ENCODE measurements at regions not wholly inside any gene's neighbourhood (a gene's known extent, or its start where the extent isn't known, plus 50 kb on each side); places are given as distances from the start of the nearest gene placed in this dataset.
"Not testable (repeated sequence)": the region's sequence is repeated elsewhere in the genome, so short reads cannot be mapped to it uniquely, and the experiment has no call there.

DNA sequence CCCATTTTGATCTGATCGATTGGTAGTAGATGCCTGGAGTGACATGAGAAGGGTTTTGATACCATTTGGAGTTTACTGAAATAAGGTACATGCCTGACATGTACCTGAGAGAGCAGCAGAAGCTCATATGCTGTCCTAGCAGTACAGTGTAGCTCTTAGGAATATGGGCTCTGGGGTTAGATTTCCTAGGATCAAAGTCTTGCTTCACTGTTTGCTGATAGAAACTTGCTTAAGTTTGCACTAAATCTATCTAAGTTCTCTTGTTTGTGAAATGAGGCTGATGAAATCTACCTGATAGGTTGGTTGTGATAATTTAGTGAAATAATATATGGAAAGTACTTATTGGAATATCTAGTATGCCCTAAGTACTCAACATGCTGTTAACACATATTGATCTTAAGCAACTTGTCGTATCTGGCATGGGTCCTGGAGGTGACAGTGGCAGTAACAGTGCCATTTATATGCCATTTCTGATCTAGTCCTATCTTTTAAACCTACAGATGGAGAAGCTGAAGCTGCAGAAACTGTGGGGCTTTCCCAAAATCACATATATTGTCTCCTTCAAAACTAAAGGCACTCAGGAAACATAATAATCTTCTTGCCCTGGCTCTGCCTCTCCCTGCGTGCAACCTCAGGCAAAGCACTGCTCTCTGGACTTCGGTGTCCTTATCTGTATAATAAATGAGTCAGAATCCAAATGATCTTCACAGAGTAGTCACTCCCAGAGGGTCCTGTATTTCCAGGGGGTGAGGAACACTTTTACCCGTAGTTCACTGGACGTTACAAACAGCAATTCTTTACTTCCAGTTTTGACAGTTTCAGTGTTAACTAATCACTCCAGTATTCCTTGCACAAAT is 223.6 kb upstream of the SETMAR start:
- Histone ChIP-seq H3K27ac (no peak overlapping the region), H3K9me3 (peaks cover 0 to 6% (median 3%) of the 10 kb centered on the region in 4 donors), H3K36me3 (no peaks in the 10 kb centered on the region), H3K4me1 (no peaks in the 10 kb centered on the region), H3K27me3 (no peaks in the 10 kb centered on the region), H3K4me3 (no peak overlapping the region)
- no peak for TF ChIP-seq EP300 (IDR thresholded peaks at IDR 0.05)
- intact Hi-C loops (cut with DNase I) = no loop called here
- no peak for DNase-seq
- 36 to 67% methylated on average over 6 of the region's 6 CpGs for WGBS, 2 donors

GRCh38 chr3:4083225-4084015 is 219.7 kb upstream of the SETMAR start:
- Histone ChIP-seq H3K4me1 (no peaks in the 10 kb centered on the region), H3K27me3 (no peaks in the 10 kb centered on the region), H3K36me3 (no peaks in the 10 kb centered on the region), H3K27ac (no peak overlapping the region), H3K4me3 (no peak overlapping the region), H3K9me3 (no peaks in the 10 kb centered on the region)
- intact Hi-C loops (cut with DNase I) = no loop called here
- no peak for DNase-seq
- WGBS, 2 donors = 86 to 90% methylated on average over 9 of the region's 9 CpGs
- TF ChIP-seq, protein P1, sequence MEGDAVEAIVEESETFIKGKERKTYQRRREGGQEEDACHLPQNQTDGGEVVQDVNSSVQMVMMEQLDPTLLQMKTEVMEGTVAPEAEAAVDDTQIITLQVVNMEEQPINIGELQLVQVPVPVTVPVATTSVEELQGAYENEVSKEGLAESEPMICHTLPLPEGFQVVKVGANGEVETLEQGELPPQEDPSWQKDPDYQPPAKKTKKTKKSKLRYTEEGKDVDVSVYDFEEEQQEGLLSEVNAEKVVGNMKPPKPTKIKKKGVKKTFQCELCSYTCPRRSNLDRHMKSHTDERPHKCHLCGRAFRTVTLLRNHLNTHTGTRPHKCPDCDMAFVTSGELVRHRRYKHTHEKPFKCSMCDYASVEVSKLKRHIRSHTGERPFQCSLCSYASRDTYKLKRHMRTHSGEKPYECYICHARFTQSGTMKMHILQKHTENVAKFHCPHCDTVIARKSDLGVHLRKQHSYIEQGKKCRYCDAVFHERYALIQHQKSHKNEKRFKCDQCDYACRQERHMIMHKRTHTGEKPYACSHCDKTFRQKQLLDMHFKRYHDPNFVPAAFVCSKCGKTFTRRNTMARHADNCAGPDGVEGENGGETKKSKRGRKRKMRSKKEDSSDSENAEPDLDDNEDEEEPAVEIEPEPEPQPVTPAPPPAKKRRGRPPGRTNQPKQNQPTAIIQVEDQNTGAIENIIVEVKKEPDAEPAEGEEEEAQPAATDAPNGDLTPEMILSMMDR (IDR thresholded peaks at IDR 0.05) = no peak
- TF ChIP-seq EP300 (IDR thresholded peaks at IDR 0.05) (no peak), POLR2A (IDR thresholded peaks at IDR 0.05) (no peak), POLR2AphosphoS5 (IDR thresholded peaks at IDR 0.05) (no peak)

DNA sequence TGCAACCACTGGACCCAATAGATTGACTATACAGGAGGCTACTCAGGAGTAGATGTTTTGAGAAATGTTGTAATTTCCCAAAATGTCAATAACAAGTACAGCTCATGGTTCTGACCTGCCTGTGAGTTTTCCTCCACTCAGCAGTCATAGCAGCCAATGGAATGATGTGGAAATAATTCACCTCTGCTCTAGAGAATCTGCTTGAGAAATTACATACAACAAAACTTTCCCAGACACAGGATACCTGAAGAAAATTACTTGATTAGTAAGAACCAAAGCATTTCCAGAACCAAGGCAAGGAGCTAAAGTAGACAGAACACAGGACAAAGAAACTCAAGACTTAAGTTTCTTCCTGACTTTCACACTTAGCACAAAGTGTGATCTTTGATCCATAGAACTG is 218.9 kb upstream of the SETMAR start:
- Histone ChIP-seq H3K27me3 (no peaks in the 10 kb centered on the region), H3K36me3 (no peaks in the 10 kb centered on the region), H3K9me3 (no peaks in the 10 kb centered on the region), H3K27ac (no peak overlapping the region), H3K4me3 (no peak overlapping the region), H3K4me1 (no peaks in the 10 kb centered on the region)
- no peak for DNase-seq
- intact Hi-C loops (cut with DNase I) = no loop called here
- TF ChIP-seq, protein P1 (IDR thresholded peaks at IDR 0.05) = no peak
- TF ChIP-seq EP300 (IDR thresholded peaks at IDR 0.05) = no peak
- TF ChIP-seq POLR2A (IDR thresholded peaks at IDR 0.05) = no peak
- TF ChIP-seq POLR2AphosphoS5 (IDR thresholded peaks at IDR 0.05) = no peak

GRCh38 chr3:4086662-4087061 is 216.5 kb upstream of the SETMAR start:
- DNase-seq; H3K4me1 ChIP-seq; H3K9me3 ChIP-seq; intact Hi-C loops (cut with DNase I); H3K27me3 ChIP-seq; H3K27ac ChIP-seq; H3K4me3 ChIP-seq; H3K36me3 ChIP-seq: not testable (repeated sequence)
- 89 to 94% methylated on average over 3 of the region's 3 CpGs for whole genome bisulfite sequencing, 2 donors

GRCh38 chr3:4091786-4092185 is 211.4 kb upstream of the SETMAR start:
- Histone ChIP-seq H3K36me3 (no peaks in the 10 kb centered on the region), H3K27me3 (no peaks in the 10 kb centered on the region), H3K9me3 (no peaks in the 10 kb centered on the region), H3K27ac (no peak overlapping the region), H3K4me3 (no peak overlapping the region), H3K4me1 (no peaks in the 10 kb centered on the region)
- DNase-seq = no peak
- TF ChIP-seq EP300 (IDR thresholded peaks at IDR 0.05) (no peak), POLR2A (IDR thresholded peaks at IDR 0.05) (no peak), POLR2AphosphoS5 (IDR thresholded peaks at IDR 0.05) (no peak)
- TF ChIP-seq, protein P1 (IDR thresholded peaks at IDR 0.05) = no peak
- intact Hi-C loops (cut with DNase I) = no loop called here
